ENCODE measurements at regions not wholly inside any gene's neighbourhood (a gene's known extent, or its start where the extent isn't known, plus 50 kb on each side); places are given as distances from the start of the nearest gene placed in this dataset.

GRCh38 chr2:77995161-77995560, 473.0 kb upstream of the LRRTM4 start:
- ChIA-PET POLR2A (no interaction called here), CTCF (no interaction called here)

- ChIA-PET POLR2A (no interaction called here), CTCF (no interaction called here)
These were observed 477.2 kb upstream of the LRRTM4 start for GRCh38 chr2:77999376-77999775.

- CTCF ChIA-PET: no interaction called here
- POLR2A ChIA-PET: no interaction called here
These were observed 487.1 kb upstream of the LRRTM4 start for GRCh38 chr2:78009289-78009688.

GRCh38 chr2:78011251-78011650, 489.1 kb upstream of the LRRTM4 start:
- ChIA-PET POLR2A (no interaction called here), CTCF (no interaction called here)

- ChIA-PET CTCF (no interaction called here), POLR2A (no interaction called here)
These were observed 498.3 kb upstream of the LRRTM4 start for GRCh38 chr2:78020491-78020890.

GRCh38 chr2:78023356-78023755, 501.2 kb upstream of the LRRTM4 start:
- CTCF ChIA-PET: no interaction called here
- POLR2A ChIA-PET: no interaction called here

- ChIA-PET CTCF (no interaction called here), POLR2A (no interaction called here)
These were observed 502.8 kb upstream of the LRRTM4 start for GRCh38 chr2:78024996-78025395.

- ChIA-PET POLR2A (no interaction called here), CTCF (no interaction called here)
These were observed 507.3 kb upstream of the LRRTM4 start for GRCh38 chr2:78029392-78029995.

- POLR2A ChIA-PET: no interaction called here
- CTCF ChIA-PET: no interaction called here
These were observed 512.5 kb upstream of the LRRTM4 start for GRCh38 chr2:78034706-78035105.

- ChIA-PET CTCF (no interaction called here), POLR2A (no interaction called here)
These were observed 513.6 kb upstream of the LRRTM4 start for GRCh38 chr2:78035804-78036203.

GRCh38 chr2:78051480-78051879, 529.3 kb upstream of the LRRTM4 start:
- CTCF ChIA-PET: no interaction called here
- POLR2A ChIA-PET: no interaction called here

- CTCF ChIA-PET: no interaction called here
- POLR2A ChIA-PET: no interaction called here
These were observed 534.8 kb upstream of the LRRTM4 start for GRCh38 chr2:78056976-78057375.

- POLR2A ChIA-PET: no interaction called here
- CTCF ChIA-PET: no interaction called here
These were observed 539.1 kb upstream of the LRRTM4 start for GRCh38 chr2:78061301-78061700.

GRCh38 chr2:78061732-78062131, 539.6 kb upstream of the LRRTM4 start:
- POLR2A ChIA-PET: no interaction called here
- CTCF ChIA-PET: no interaction called here

GRCh38 chr2:78063246-78064020, 541.3 kb upstream of the LRRTM4 start:
- POLR2A ChIA-PET: no interaction called here
- CTCF ChIA-PET: no interaction called here

GRCh38 chr2:78065366-78065765, 543.2 kb upstream of the LRRTM4 start:
- ChIA-PET CTCF (no interaction called here), POLR2A (interaction anchor here (0.5 kb wide), 1 partner anchor 1875 kb away, joined by 11 read pairs; no protein-coding TSS in a partner anchor)

GRCh38 chr2:78068808-78069207, 546.6 kb upstream of the LRRTM4 start:
- POLR2A ChIA-PET: no interaction called here
- CTCF ChIA-PET: no interaction called here

GRCh38 chr2:78070693-78071092, 548.5 kb upstream of the LRRTM4 start:
- ChIA-PET CTCF (no interaction called here), POLR2A (no interaction called here)

GRCh38 chr2:78077633-78078032, 555.5 kb upstream of the LRRTM4 start:
- CTCF ChIA-PET: no interaction called here
- POLR2A ChIA-PET: no interaction called here

GRCh38 chr2:78082555-78082954, 560.4 kb upstream of the LRRTM4 start:
- POLR2A ChIA-PET: no interaction called here
- CTCF ChIA-PET: no interaction called here

GRCh38 chr2:78093436-78093835, 571.3 kb upstream of the LRRTM4 start:
- POLR2A ChIA-PET: no interaction called here
- CTCF ChIA-PET: no interaction called here

GRCh38 chr2:78109272-78109671, 587.1 kb upstream of the LRRTM4 start:
- POLR2A ChIA-PET: no interaction called here
- CTCF ChIA-PET: no interaction called here
